Stimulated activated CD4-positive, alpha-beta T cell treated with anti-CD3 and anti-CD28 coated beads, TNF-alpha, amount 100 ng/mL, for 48 hours (primary cell): ENCODE measurements at regions not wholly inside any gene's neighbourhood (a gene's known extent, or its start where the extent isn't known, plus 50 kb on each side); places are given as distances from the start of the nearest gene placed in this dataset.
"Not testable (repeated sequence)": the region's sequence is repeated elsewhere in the genome, so short reads cannot be mapped to it uniquely, and the experiment has no call there.

ENCODE experiments used
- DNase-seq, 3 donors: peaks; one replicate each; pipeline ENCODE4 v3.0.0-alpha.2; 2020; ENCODE audit warnings: low read depth in 3 of 3

- peak in 2 of 3 donors; percentile 53 to 59 for DNase-seq
These were observed 490.9 kb upstream of the JARID2 start for GRCh38 chr6:14754751-14755513.

DNA sequence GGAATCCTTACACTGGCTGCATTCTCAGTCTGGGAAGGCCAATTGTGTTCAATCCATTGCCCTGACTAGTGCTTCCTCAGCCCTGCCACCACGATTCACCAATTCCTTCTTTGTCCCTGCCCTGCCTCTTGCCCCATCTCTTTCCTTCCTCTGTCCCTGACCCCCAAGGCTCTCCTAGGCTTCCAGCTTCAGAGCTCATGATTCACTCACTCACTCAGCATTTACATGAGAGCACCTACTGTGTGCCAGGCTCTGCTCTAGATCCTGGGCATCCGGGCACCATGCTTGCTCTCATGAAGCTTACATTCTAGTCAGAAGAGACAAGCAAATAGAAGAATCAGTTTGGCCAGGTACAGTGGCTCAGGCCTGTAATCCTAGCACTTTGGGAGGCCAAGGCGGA lies 489.5 kb upstream of the JARID2 start:
- no peak for DNase-seq

GRCh38 chr6:14757014-14757413 lies 488.9 kb upstream of the JARID2 start:
- no peak for DNase-seq

- DNase-seq, result no peak
These were observed 488.5 kb upstream of the JARID2 start for GRCh38 chr6:14757418-14757817.

DNA sequence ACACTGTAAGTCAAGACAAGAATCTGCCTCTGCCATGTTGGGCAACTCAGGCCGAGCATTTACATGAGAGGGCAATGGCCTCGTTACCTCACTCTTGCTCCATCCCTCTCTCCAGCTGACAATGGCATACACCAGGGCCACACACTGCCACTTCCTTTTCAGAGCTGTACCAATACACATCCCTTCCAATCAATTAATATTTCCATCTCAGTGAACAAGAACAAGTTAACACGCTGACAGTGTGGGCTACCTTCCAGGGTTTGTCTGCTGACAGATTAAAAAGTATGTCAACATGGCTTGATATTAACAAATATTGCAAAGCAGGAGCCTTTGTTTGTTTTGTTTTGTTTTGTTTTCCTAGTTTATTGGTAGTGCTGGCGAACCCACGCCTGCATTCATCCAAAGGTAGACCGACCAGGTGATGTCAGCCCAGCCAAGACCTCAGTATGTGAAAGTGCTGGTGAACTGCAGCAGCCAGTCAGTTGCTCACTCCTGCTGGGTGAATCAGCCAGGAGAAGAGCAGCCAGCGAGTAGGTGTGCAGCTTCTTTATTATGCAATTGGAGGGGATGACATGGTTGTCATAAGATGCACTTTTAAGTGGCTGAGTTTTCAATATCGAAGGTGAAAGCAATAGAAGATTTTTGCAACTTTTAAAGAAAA lies 487.3 kb upstream of the JARID2 start:
- DNase-seq, result peak in 1 of 3 donors; percentile 43

- no peak for DNase-seq
These were observed 485.7 kb upstream of the JARID2 start for GRCh38 chr6:14759976-14760672.

DNA sequence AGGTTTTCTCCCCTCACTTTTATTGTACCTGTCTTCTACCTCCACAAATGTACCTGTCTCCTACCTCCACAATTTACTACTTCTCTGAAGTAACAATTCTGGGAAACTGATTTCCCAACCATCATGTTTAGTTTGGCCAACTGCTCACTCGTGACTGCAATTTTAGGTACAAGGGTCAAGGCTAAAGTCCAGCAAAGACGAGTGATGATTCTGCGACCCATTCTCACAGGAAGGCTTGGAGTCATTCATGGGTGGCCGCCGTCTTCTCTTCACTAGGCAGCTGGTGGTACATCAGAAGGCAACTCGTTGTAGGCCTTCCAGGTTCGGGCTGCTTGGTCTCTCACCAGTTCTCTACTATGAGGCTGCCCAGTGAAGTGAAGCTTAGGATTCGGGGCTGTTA lies 483.8 kb upstream of the JARID2 start:
- DNase-seq, result no peak

DNA sequence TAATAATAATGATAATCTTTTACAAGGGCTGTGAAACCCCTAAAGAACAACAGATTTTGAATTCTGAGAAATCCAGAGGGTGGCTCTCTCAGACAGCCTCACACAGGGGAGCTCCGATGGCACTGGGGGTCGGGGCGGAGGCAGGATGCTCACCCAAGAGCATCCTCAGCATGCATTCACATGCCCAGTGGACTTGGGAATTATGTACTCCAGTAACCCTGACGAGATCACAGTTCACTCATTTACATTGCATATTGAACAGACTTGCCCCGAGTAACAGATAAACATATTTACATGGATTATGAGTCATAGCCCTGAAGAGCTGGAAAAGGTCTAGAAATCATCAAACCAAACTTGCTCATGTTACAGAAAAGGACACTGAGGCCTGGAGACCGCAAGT lies 482.7 kb upstream of the JARID2 start:
- DNase-seq, result no peak

GRCh38 chr6:14763616-14764015 lies 482.3 kb upstream of the JARID2 start:
- DNase-seq, result no peak

DNA sequence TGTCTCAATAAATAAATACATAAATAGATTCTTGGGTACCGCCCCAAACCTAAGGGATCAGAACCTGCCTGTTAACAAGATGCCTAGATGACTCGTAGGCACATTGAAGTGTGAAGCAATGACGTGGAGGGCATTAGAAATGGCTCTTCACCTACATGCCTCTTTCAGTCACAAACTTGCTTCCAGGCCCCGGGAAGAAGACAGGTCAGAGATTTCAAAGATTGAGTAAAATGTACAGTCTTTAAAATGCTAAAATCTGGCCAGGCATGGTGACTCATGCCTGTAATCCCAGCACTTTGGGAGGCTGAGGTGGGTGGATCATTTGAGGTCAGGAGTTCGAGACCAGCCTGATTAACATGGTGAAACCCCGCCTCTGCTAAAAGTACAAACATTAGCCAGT lies 480.8 kb upstream of the JARID2 start:
- DNase-seq, result no peak

GRCh38 chr6:14765721-14766390 lies 480.0 kb upstream of the JARID2 start:
- DNase-seq, result no peak

GRCh38 chr6:14766391-14766994 lies 479.4 kb upstream of the JARID2 start:
- no peak for DNase-seq

DNA sequence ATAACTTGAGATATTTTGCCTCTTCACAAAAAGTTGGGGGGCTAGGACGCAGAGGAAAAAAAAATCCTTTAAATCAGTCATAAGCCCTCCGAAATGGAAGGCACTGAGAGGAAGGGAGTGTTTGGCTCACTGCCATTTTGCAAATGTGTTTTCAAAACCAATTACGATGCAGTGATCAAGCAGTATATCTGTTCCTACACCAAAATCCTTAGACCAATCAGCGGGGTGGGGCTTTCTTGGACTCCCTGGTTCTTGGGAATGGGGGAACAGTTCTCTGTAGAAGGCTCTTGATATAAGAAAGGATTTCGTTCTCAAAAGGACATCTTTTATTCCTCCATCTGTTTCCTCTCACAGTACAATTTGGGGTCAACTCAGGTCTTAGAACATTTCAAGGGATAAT lies 478.6 kb upstream of the JARID2 start:
- DNase-seq, result no peak

- DNase-seq, result no peak
These were observed 475.8 kb upstream of the JARID2 start for GRCh38 chr6:14770040-14770439.

DNA sequence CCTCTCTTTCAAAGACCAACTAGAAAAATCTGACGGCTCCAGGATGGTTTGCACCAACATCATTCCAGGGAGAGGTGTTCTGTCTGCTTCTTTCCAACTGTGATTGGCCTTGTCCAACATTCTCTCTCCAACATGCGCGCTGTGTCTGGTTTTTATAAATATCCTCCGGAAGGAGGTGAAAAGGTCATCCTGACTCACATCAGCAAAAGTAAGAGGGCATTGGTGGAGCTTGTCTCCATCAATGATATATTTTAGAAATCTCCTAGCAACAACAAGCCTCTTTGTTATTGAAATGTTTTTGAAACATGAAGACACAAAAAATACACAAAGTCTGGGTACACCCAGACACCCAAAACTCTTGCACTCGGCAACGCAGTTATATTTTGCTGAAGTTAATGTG lies 475.3 kb upstream of the JARID2 start:
- DNase-seq, result no peak

DNA sequence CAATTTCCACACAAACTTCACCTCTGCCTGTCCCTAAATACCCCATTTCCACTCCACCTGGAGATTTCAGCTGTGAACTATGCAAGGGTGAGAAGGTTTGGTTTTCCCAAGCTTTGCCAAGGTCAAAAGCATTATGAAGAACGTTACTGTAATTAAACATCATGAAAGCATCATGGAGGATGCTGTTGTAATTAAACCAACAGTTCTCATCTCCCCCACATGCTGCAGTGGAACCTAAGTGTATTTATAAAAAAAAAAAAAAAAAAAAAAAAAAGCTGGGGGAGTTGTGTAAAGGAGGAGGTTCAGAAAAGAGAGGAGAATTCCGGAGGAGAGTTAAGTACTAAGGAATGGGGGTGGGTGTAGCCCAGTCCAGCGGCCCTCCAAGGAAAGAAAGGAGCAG lies 474.9 kb upstream of the JARID2 start:
- DNase-seq, result no peak

GRCh38 chr6:14772188-14772587 lies 473.7 kb upstream of the JARID2 start:
- no peak for DNase-seq

DNA sequence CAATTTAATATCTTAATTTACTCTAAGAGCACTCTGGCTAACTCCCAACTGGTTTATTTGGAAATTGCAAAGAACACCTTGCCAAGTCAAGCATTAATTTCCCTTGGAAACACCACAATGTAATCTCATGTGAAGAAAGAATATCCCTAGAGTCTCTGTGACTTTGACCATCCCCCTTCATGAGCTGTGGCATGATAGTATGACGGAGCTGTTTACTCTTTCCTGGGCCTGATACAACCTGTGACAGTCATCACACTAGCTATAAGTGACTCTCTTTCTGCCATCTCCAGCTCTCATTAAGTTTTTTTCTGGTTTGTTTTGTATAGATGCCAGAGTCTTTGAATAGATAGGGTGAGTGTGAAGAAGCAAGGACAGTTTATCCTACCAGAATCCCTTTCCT lies 470.3 kb upstream of the JARID2 start:
- DNase-seq, result no peak

DNA sequence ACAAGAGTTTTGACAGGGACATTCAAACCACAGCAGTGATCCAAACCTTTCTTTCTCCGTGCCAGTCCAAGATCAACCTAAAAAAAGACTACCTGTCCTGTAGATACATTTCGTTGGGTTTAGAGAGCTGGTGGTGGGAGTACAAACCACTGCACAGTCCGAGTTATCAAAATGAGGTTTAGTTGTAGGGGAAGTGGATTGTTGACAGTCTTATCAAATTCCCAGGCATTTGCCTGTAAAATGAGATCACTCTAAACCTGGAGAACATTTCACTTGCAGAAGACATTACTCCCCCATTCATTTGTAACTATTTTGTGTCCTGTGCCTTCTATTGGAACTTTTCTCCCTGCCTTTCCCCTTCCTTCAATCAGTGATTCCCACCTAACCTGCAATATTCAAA lies 469.6 kb upstream of the JARID2 start:
- DNase-seq, result no peak

- DNase-seq, result no peak
These were observed 463.9 kb upstream of the JARID2 start for GRCh38 chr6:14781772-14782525.

- DNase-seq, result not testable (repeated sequence)
These were observed 462.9 kb upstream of the JARID2 start for GRCh38 chr6:14782921-14783464.
